WTC11 (cell line): ENCODE measurements at regions not wholly inside any gene's neighbourhood (a gene's known extent, or its start where the extent isn't known, plus 50 kb on each side); places are given as distances from the start of the nearest gene placed in this dataset.

Source experiments
- ATF3 ChIP-seq: sonication (generic); formaldehyde crosslinking; conservative IDR thresholded peaks from 2 replicates; pipeline ENCODE4 v1.8.1; 2022; ENCODE audit warnings: mild to moderate bottlenecking, missing genetic modification reagents
- CTCF ChIP-seq: fragments of 200-600 bp; IDR thresholded peaks from 2 replicates; pipeline ENCODE4 v1.8.0; 2022; ENCODE audit warnings: antibody characterized with exemption
- ELF4 ChIP-seq: sonication (generic); formaldehyde crosslinking; IDR thresholded peaks from 2 replicates; pipeline ENCODE4 v1.8.1; 2022; ENCODE audit warnings: low read depth, mild to moderate bottlenecking, moderate library complexity, missing genetic modification reagents
- ESRRA ChIP-seq: sonication (generic); formaldehyde crosslinking; IDR thresholded peaks from 2 replicates; pipeline ENCODE4 v1.8.1; 2022; ENCODE audit warnings: mild to moderate bottlenecking, missing genetic modification reagents, borderline replicate concordance
- NFYB ChIP-seq: sonication (generic); formaldehyde crosslinking; conservative IDR thresholded peaks from 2 replicates; pipeline ENCODE4 v1.8.0; 2022; ENCODE audit warnings: low read depth, missing genetic modification reagents
- PREB ChIP-seq: sonication (generic); formaldehyde crosslinking; IDR thresholded peaks from 2 replicates; pipeline ENCODE4 v1.8.1; 2022; ENCODE audit warnings: mild to moderate bottlenecking, missing genetic modification reagents, moderate library complexity, borderline replicate concordance
- SMAD3 ChIP-seq: sonication (generic); formaldehyde crosslinking; IDR thresholded peaks from 2 replicates; pipeline ENCODE4 v1.8.0; 2022; ENCODE audit warnings: missing genetic modification reagents, mild to moderate bottlenecking, borderline replicate concordance
- TEAD4 ChIP-seq: sonication (generic); formaldehyde crosslinking; IDR thresholded peaks from 2 replicates; pipeline ENCODE4 v1.8.0; 2022; ENCODE audit warnings: mild to moderate bottlenecking, missing genetic modification reagents

GRCh38 chr13:47184321-47184720, 287.5 kb upstream of the HTR2A start:
- TF ChIP-seq ESRRA (CRISPR knock-in tag) (no peak), CTCF (no peak), NFYB (CRISPR knock-in tag) (no peak), PREB (CRISPR knock-in tag) (no peak), ELF4 (CRISPR knock-in tag) (no peak), TEAD4 (no peak), SMAD3 (no peak), ATF3 (CRISPR knock-in tag) (no peak)
